K562 (cell line): ENCODE measurements at regions not wholly inside any gene's neighbourhood (a gene's known extent, or its start where the extent isn't known, plus 50 kb on each side); places are given as distances from the start of the nearest gene placed in this dataset.

ENCODE experiments used
- ATAC-seq: fragments of 200-7000 bp; cut with Tn5 transposase; 3 replicates; pipeline ENCODE4 v1.9.1; 2020; ENCODE audit warnings: moderate library complexity
- BruUV-seq: library from RNA; stranded (reverse); fragments of 400-500 nt; replicated peaks from 2 replicates; lab custom pipeline; 2021; lab: Mats Ljungman, UMichigan
- CTCF ChIA-PET: fragments of 300-600 bp; formaldehyde crosslinking; extraction: SDS; loops from one replicate; lab custom pipeline; 2021; ENCODE audit warnings: low intra/inter-chr PET ratio; lab: Yijun Ruan, JAX
- POLR2A ChIA-PET: fragments of 300-600, 350-650 bp; sonication (Branson Sonifier 250); formaldehyde crosslinking; extraction: SDS; loops from one replicate; lab custom pipeline; 2021; ENCODE audit warnings: antibody characterized with exemption, inconsistent platforms; lab: Yijun Ruan, JAX
- DNase-seq, 4 experiments: peaks; one replicate each; pipeline versions ENCODE4 v3.0.0 to v3.0.0-alpha.2; 2011 to 2018; ENCODE audit warnings: low spot score in 3 of 4, mixed read lengths in 3 of 4; ENCODE audit errors: extremely low read depth in 1 of 4
- FAIRE-seq: peaks from 2 replicates; lab custom pipeline; 2011; peaks lifted over from hg19 to GRCh38; lab: Jason Lieb, UNC
- H2AFZ ChIP-seq: 2 replicates; pipeline ENCODE4 v1.6.0; 2011; ENCODE audit warnings: low read depth, low read length, control low read depth, inconsistent platforms
- H3K27ac ChIP-seq: fragments of 200-600 bp; 3 replicates; pipeline ENCODE4 v1.8.0; 2011; ENCODE audit warnings: low read depth, mild to moderate bottlenecking, control low read depth, inconsistent platforms, low read length, moderate library complexity, mixed read lengths; ENCODE audit errors: extremely low read depth
- H3K27me3 ChIP-seq, 2 experiments: fragments of 300-600 bp in 1 of 2; 2 replicates in 1 of 2; 3 replicates in 1 of 2; pipeline versions ENCODE4 v1.6.0 to v1.8.0; 2011; ENCODE audit warnings: inconsistent platforms in 2 of 2, low read length in 2 of 2, mild to moderate bottlenecking in 1 of 2, mixed read lengths in 1 of 2, moderate library complexity in 1 of 2; ENCODE audit not compliant: control insufficient read depth in 2 of 2, insufficient read depth in 2 of 2
- H3K36me3 ChIP-seq: fragments of 300-600 bp; 3 replicates; pipeline ENCODE4 v1.8.0; 2011; ENCODE audit warnings: mild to moderate bottlenecking, low read length, inconsistent platforms; ENCODE audit not compliant: control insufficient read depth, insufficient read depth
- H3K4me1 ChIP-seq, 2 experiments: fragments of 200-600 bp in 1 of 2; replicated peaks in 1 of 2; 2 replicates in 1 of 2; 3 replicates in 1 of 2; pipeline versions ENCODE4 v1.5.1 to v1.8.0; 2011; ENCODE audit warnings: inconsistent platforms in 2 of 2, low read length in 2 of 2, mild to moderate bottlenecking in 1 of 2, mixed read lengths in 1 of 2, moderate library complexity in 1 of 2; ENCODE audit not compliant: control insufficient read depth in 2 of 2, insufficient read depth in 2 of 2
- H3K4me2 ChIP-seq: 2 replicates; pipeline ENCODE4 v1.6.1; 2011; ENCODE audit warnings: low read length, control low read depth, inconsistent platforms, mixed read lengths; ENCODE audit not compliant: insufficient read depth
- H3K4me3 ChIP-seq: fragments of 200-600 bp; sonication (generic), shearing (Covaris generic); 2 replicates; pipeline ENCODE4 v1.5.1; 2016; ENCODE audit warnings: control low read depth, inconsistent platforms
- H3K79me2 ChIP-seq: fragments of 200-600 bp; 3 replicates; pipeline ENCODE4 v1.8.0; 2011; ENCODE audit warnings: low read length, inconsistent platforms; ENCODE audit not compliant: control insufficient read depth, insufficient read depth
- H3K9ac ChIP-seq, 2 experiments: 2 replicates each; pipeline versions ENCODE4 v1.6.0 to v1.6.1; 2011; ENCODE audit warnings: low read depth in 2 of 2, low read length in 2 of 2, control low read depth in 1 of 2, inconsistent platforms in 1 of 2, mild to moderate bottlenecking in 1 of 2, mixed read lengths in 1 of 2; ENCODE audit not compliant: insufficient read depth in 1 of 2
- H3K9me1 ChIP-seq: one replicate; pipeline ENCODE4 v1.6.0; 2011; ENCODE audit warnings: inconsistent platforms, mild to moderate bottlenecking, low read length, moderate library complexity; ENCODE audit not compliant: control insufficient read depth, insufficient read depth
- H3K9me3 ChIP-seq: replicated peaks from 2 replicates; pipeline ENCODE4 v1.5.1; 2011; ENCODE audit warnings: low read depth, low read length, inconsistent platforms; ENCODE audit not compliant: control insufficient read depth, insufficient read depth
- H4K20me1 ChIP-seq: replicated peaks from 2 replicates; pipeline ENCODE4 v1.6.1; 2011; ENCODE audit warnings: low read length, inconsistent platforms, mixed read lengths; ENCODE audit not compliant: control insufficient read depth, insufficient read depth
- EHMT2 ChIP-seq: fragments of 450-650 bp; IDR thresholded peaks from 2 replicates; pipeline ENCODE4 v1.6.1; 2018; ENCODE audit warnings: antibody characterized with exemption
- ELF4 ChIP-seq: fragments of 450-650 bp; formaldehyde crosslinking; IDR thresholded peaks from 2 replicates; pipeline ENCODE4 v1.4.0; 2022; ENCODE audit warnings: missing genetic modification characterization
- EWSR1 ChIP-seq: fragments of 450-650 bp; IDR thresholded peaks from 2 replicates; pipeline ENCODE4 v1.6.1; 2018; ENCODE audit warnings: borderline replicate concordance, mild to moderate bottlenecking, low read depth, moderate library complexity; ENCODE audit not compliant: partially characterized antibody
- GTF2F1 ChIP-seq: IDR thresholded peaks from 2 replicates; pipeline ENCODE4 v1.6.1; 2011; ENCODE audit warnings: low read depth, low read length, improper control_type of control experiment
- ILF3 ChIP-seq: fragments of 450-650 bp; IDR thresholded peaks from 2 replicates; pipeline ENCODE4 v1.6.1; 2018; ENCODE audit warnings: antibody characterized with exemption, mild to moderate bottlenecking, moderate library complexity, borderline replicate concordance
- MAZ ChIP-seq, 2 experiments: fragments of 450-650 bp in 1 of 2; sonication (generic) in 1 of 2; formaldehyde crosslinking; IDR thresholded peaks in 1 of 2; conservative IDR thresholded peaks in 1 of 2; 2 replicates each; pipeline versions ENCODE4 v1.4.0 to v1.5.0; 2020; ENCODE audit warnings: mild to moderate bottlenecking in 1 of 2, missing genetic modification reagents in 1 of 2
- NUFIP1 ChIP-seq: fragments of 450-650 bp; IDR thresholded peaks from 2 replicates; pipeline ENCODE4 v1.6.1; 2018; ENCODE audit not compliant: partially characterized antibody
- PHB ChIP-seq: fragments of 250-450 bp; sonication (Bioruptor Pico); IDR thresholded peaks from 2 replicates; pipeline ENCODE4 v1.5.0; 2021
- POLR3G ChIP-seq: IDR thresholded peaks from 2 replicates; pipeline ENCODE4 v1.6.1; 2011; ENCODE audit not compliant: insufficient read length, insufficient replicate concordance; ENCODE audit errors: extremely low read depth
- PTRF ChIP-seq: fragments of 450-650 bp; IDR thresholded peaks from 2 replicates; pipeline ENCODE4 v1.6.1; 2016; ENCODE audit warnings: mild to moderate bottlenecking, missing genetic modification characterization, missing compliant biosample characterization
- RBM39 ChIP-seq: fragments of 200-400 bp; formaldehyde crosslinking; optimal IDR thresholded peaks from 2 replicates; pipeline ENCODE3; 2018; ENCODE audit warnings: low read depth, low read length
- SAFB2 ChIP-seq: fragments of 200-400 bp; formaldehyde crosslinking; IDR thresholded peaks from 2 replicates; pipeline ENCODE4 v1.6.1; 2018; ENCODE audit warnings: borderline replicate concordance, low read length, low read depth, moderate library complexity; ENCODE audit not compliant: severe bottlenecking
- ZNF197 ChIP-seq: fragments of 200-800 bp; sonication (Bioruptor generic); IDR thresholded peaks from 2 replicates; pipeline ENCODE4 v1.6.1; 2016; ENCODE audit warnings: low read depth, missing genetic modification characterization, missing compliant biosample characterization
- ZNF764 ChIP-seq: fragments of 250-450 bp; sonication (Bioruptor Pico); IDR thresholded peaks from 2 replicates; pipeline ENCODE4 v1.4.0; 2020; ENCODE audit warnings: low read depth, mild to moderate bottlenecking, moderate library complexity
- WGBS: fragments of 100-300 bp; shearing (Covaris generic); methylation state at CpG from one replicate; pipeline ENCODE4 v1.1.6; 2016; ENCODE audit warnings: low coverage, mixed read lengths; ENCODE audit not compliant: insufficient coverage; ENCODE audit errors: missing lambda C conversion rate; 5-methylcytosine and 5-hydroxymethylcytosine counted together
- in situ Hi-C: fragments of 300-500 bp; cut with MboI; formaldehyde crosslinking; loops from 4 replicates; pipeline ENCODE4 v1.15.0; 2018; ENCODE audit warnings: inconsistent platforms, mixed read lengths
- intact Hi-C: fragments of 100-400 bp; cut with micrococcal nuclease; formaldehyde crosslinking; loops from 2 replicates; pipeline ENCODE4 v1.14.2; 2022
- TF ChIP-seq, protein P1 (sequence below), 2 experiments: fragments of 450-650 bp in 1 of 2; sonication (generic) in 1 of 2; formaldehyde crosslinking in 1 of 2; IDR thresholded peaks in 1 of 2; conservative IDR thresholded peaks in 1 of 2; 2 replicates each; pipeline versions ENCODE4 v1.6.1 to v1.8.1; 2016 to 2023; ENCODE audit warnings: mild to moderate bottlenecking in 2 of 2, moderate library complexity in 2 of 2, inconsistent platforms in 1 of 2, missing genetic modification reagents in 1 of 2
- TF ChIP-seq, protein P2 (sequence below): fragments of 450-650 bp; conservative IDR thresholded peaks from 2 replicates; pipeline ENCODE4 v1.6.1; 2016; ENCODE audit warnings: missing genetic modification characterization, low read depth, mild to moderate bottlenecking, missing compliant biosample characterization, moderate library complexity
- TF ChIP-seq, protein P3 (sequence below): fragments of 450-650 bp; IDR thresholded peaks from 2 replicates; pipeline ENCODE4 v1.6.1; 2017; ENCODE audit warnings: antibody characterized with exemption

DNA sequence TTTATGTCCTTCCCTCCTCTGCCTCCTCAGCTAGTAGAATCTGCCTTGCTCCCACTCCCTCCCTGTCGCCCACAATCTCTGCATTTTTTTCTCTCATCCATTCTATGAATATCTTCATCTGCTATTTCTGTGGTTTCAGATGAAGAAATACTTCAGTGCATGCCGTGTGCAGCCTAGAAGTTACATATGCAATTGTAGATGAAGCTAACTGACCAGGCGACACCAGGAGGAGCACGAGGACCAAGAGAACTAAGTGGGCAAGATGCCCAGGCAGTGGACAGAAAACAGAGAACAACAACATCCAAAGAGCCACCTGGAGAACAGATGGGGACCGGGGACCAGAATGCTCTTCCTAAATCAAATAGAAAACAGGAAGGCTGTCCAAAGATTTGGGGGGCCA lies 121.4 kb upstream of the ATP11B start:
- H3K79me2 ChIP-seq = no peaks in the 10 kb centered on the region
- TF ChIP-seq, protein P1, sequence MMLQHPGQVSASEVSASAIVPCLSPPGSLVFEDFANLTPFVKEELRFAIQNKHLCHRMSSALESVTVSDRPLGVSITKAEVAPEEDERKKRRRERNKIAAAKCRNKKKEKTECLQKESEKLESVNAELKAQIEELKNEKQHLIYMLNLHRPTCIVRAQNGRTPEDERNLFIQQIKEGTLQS (IDR thresholded peaks at IDR 0.05) = no peak
- TF ChIP-seq, protein P1 (CRISPR knock-in tag; conservative IDR thresholded peaks at IDR 0.05) = no peak
- no peak for TF ChIP-seq PTRF (tag)
- no peak for TF ChIP-seq ZNF764
- TF ChIP-seq, protein P2, sequence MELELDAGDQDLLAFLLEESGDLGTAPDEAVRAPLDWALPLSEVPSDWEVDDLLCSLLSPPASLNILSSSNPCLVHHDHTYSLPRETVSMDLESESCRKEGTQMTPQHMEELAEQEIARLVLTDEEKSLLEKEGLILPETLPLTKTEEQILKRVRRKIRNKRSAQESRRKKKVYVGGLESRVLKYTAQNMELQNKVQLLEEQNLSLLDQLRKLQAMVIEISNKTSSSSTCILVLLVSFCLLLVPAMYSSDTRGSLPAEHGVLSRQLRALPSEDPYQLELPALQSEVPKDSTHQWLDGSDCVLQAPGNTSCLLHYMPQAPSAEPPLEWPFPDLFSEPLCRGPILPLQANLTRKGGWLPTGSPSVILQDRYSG (tag) = no peak
- TF ChIP-seq SAFB2 = no peak
- TF ChIP-seq ILF3 = no peak
- TF ChIP-seq POLR3G = no peak
- TF ChIP-seq EHMT2 = no peak
- TF ChIP-seq, protein P3, sequence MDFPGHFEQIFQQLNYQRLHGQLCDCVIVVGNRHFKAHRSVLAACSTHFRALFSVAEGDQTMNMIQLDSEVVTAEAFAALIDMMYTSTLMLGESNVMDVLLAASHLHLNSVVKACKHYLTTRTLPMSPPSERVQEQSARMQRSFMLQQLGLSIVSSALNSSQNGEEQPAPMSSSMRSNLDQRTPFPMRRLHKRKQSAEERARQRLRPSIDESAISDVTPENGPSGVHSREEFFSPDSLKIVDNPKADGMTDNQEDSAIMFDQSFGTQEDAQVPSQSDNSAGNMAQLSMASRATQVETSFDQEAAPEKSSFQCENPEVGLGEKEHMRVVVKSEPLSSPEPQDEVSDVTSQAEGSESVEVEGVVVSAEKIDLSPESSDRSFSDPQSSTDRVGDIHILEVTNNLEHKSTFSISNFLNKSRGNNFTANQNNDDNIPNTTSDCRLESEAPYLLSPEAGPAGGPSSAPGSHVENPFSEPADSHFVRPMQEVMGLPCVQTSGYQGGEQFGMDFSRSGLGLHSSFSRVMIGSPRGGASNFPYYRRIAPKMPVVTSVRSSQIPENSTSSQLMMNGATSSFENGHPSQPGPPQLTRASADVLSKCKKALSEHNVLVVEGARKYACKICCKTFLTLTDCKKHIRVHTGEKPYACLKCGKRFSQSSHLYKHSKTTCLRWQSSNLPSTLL = no peak
- no peak for TF ChIP-seq ELF4 (CRISPR knock-in tag)
- no peak for TF ChIP-seq ZNF197 (CRISPR knock-in tag)
- TF ChIP-seq EWSR1 = no peak
- no peak for TF ChIP-seq NUFIP1
- TF ChIP-seq PHB (CRISPR knock-in tag) = no peak
- TF ChIP-seq MAZ (CRISPR knock-in tag; conservative IDR thresholded peaks at IDR 0.05 in 1 of 2, IDR thresholded peaks at IDR 0.05 in 1 of 2) = no peak
- TF ChIP-seq GTF2F1 = no peak
- TF ChIP-seq RBM39 = no peak
- TF ChIP-seq, all 486 proteins: peak for 0
- no peak overlapping the region for H3K4me3 ChIP-seq
- FAIRE-seq (no peak), DNase-seq (no peak), ATAC-seq (no peak)
- intact Hi-C loops (no loop called here), in situ Hi-C loops (no loop called here)
- H4K20me1 ChIP-seq = no peaks in the 10 kb centered on the region
- ChIA-PET POLR2A (interaction anchor here (0.7 kb wide), 1 partner anchor 18 kb away, joined by 4 read pairs; no protein-coding TSS in a partner anchor), CTCF (no interaction called here)
- no peak overlapping the region for H3K4me2 ChIP-seq
- H2AFZ ChIP-seq = no peak overlapping the region
- no peaks in the 10 kb centered on the region for H3K4me1 ChIP-seq
- no TSS peak for BruUV-seq
- 1% methylated on average over 5 of the region's 5 CpGs for WGBS
- H3K27ac ChIP-seq = no peak overlapping the region
- H3K27me3 ChIP-seq = peaks cover 7 to 11% of the 10 kb centered on the region in 2 experiments; a peak in 2 of 5 replicates
- no peaks in the 10 kb centered on the region for H3K9me3 ChIP-seq
- H3K36me3 ChIP-seq = no peaks in the 10 kb centered on the region
- H3K9me1 ChIP-seq = no peaks in the 10 kb centered on the region
- H3K9ac ChIP-seq = no peak overlapping the region
